H1 (cell line): ENCODE measurements at regions not wholly inside any gene's neighbourhood (a gene's known extent, or its start where the extent isn't known, plus 50 kb on each side); places are given as distances from the start of the nearest gene placed in this dataset.

ENCODE experiments used
- CTCF ChIA-PET: fragments of 300-600 bp; sonication (Branson Sonifier 250); formaldehyde crosslinking; loops from one replicate; lab custom pipeline; 2021; ENCODE audit not compliant: partially characterized antibody; lab: Charles Lee
- POLR2A ChIA-PET: fragments of 300-600 bp; sonication (Branson Sonifier 250); formaldehyde crosslinking; loops from one replicate; lab custom pipeline; 2021; ENCODE audit warnings: inconsistent platforms; ENCODE audit not compliant: partially characterized antibody; lab: Charles Lee
- DNase-seq, 2 experiments: peaks; one replicate each; pipeline versions ENCODE4 v3.0.0 to v3.0.0-alpha.2; 2010 to 2022; ENCODE audit warnings: low spot score in 2 of 2, low read depth in 1 of 2, mixed read lengths in 1 of 2
- FAIRE-seq: peaks from 2 replicates; lab custom pipeline; 2011; peaks lifted over from hg19 to GRCh38; lab: Jason Lieb, UNC
- H2AFZ ChIP-seq: 2 replicates; pipeline ENCODE4 v1.8.1; 2012; ENCODE audit warnings: low read length, inconsistent platforms
- H2AK5ac ChIP-seq: 2 replicates; pipeline ENCODE4 v1.6.1; 2013; ENCODE audit warnings: low read depth, low read length
- H2BK120ac ChIP-seq: replicated peaks from 2 replicates; pipeline ENCODE3; 2013; ENCODE audit warnings: low read depth, low read length, inconsistent platforms
- H2BK12ac ChIP-seq: 2 replicates; pipeline ENCODE4 v1.6.1; 2013; ENCODE audit warnings: low read depth, low read length
- H2BK15ac ChIP-seq: 2 replicates; pipeline ENCODE4 v1.6.1; 2013; ENCODE audit warnings: low read length
- H2BK20ac ChIP-seq: 2 replicates; pipeline ENCODE4 v1.6.1; 2013; ENCODE audit warnings: low read length
- H2BK5ac ChIP-seq: 2 replicates; pipeline ENCODE4 v1.6.1; 2013; ENCODE audit warnings: low read depth, low read length
- H3K14ac ChIP-seq: 2 replicates; pipeline ENCODE4 v1.6.1; 2013; ENCODE audit warnings: inconsistent platforms; ENCODE audit not compliant: insufficient read length
- H3K18ac ChIP-seq: 2 replicates; pipeline ENCODE4 v1.6.1; 2013; ENCODE audit warnings: low read length; ENCODE audit errors: extremely low read depth
- H3K23ac ChIP-seq: 2 replicates; pipeline ENCODE4 v1.6.1; 2013; ENCODE audit warnings: inconsistent platforms; ENCODE audit not compliant: insufficient read length
- H3K23me2 ChIP-seq: 2 replicates; pipeline ENCODE4 v1.6.1; 2013; ENCODE audit warnings: low read depth, low read length
- H3K27ac ChIP-seq: 2 replicates; pipeline ENCODE4 v1.6.1; 2011; ENCODE audit warnings: low read depth, low read length, inconsistent platforms
- H3K27me3 ChIP-seq, 4 experiments: replicated peaks in 1 of 4; 1 replicate in 1 of 4; 2 replicates in 3 of 4; pipeline versions ENCODE4 v1.6.1 to v1.8.1; 2011 to 2013; ENCODE audit warnings: low read length in 3 of 4, mild to moderate bottlenecking in 3 of 4, inconsistent platforms in 2 of 4, mixed read lengths in 2 of 4, moderate library complexity in 1 of 4; ENCODE audit not compliant: control insufficient read depth in 3 of 4, insufficient read depth in 3 of 4; ENCODE audit errors: extremely low read depth in 1 of 4
- H3K36me3 ChIP-seq, 4 experiments: 2 replicates each; pipeline versions ENCODE4 v1.6.1 to v1.8.1; 2011 to 2013; ENCODE audit warnings: mild to moderate bottlenecking in 4 of 4, low read length in 3 of 4, moderate library complexity in 2 of 4, control low read depth in 1 of 4, inconsistent platforms in 1 of 4; ENCODE audit not compliant: insufficient read depth in 4 of 4, control insufficient read depth in 2 of 4
- H3K4ac ChIP-seq: replicated peaks from 2 replicates; pipeline ENCODE3; 2013; ENCODE audit warnings: low read length, low read depth, mixed read lengths, inconsistent platforms; ENCODE audit not compliant: insufficient read length
- H3K4me1 ChIP-seq, 4 experiments: replicated peaks in 1 of 4; 1 replicate in 1 of 4; 2 replicates in 3 of 4; pipeline versions ENCODE4 v1.6.1 to v1.8.1; 2011 to 2013; ENCODE audit warnings: low read length in 3 of 4, inconsistent platforms in 2 of 4, mixed read lengths in 1 of 4; ENCODE audit not compliant: insufficient read depth in 4 of 4, control insufficient read depth in 3 of 4
- H3K4me2 ChIP-seq, 2 experiments: 2 replicates each; pipeline versions ENCODE4 v1.6.1 to v1.8.1; 2011 to 2013; ENCODE audit warnings: low read depth in 2 of 2, low read length in 2 of 2, control low read depth in 1 of 2, inconsistent platforms in 1 of 2, mild to moderate bottlenecking in 1 of 2; ENCODE audit not compliant: insufficient read depth in 1 of 2
- H3K4me3 ChIP-seq, 4 experiments: fragments of 200-600, 300-600 bp in 1 of 4; sonication (generic), shearing (Covaris generic), sonication (Bioruptor Twin) in 1 of 4; 2 replicates each; pipeline versions ENCODE4 v1.5.1 to v1.8.1; 2011 to 2016; ENCODE audit warnings: low read length in 4 of 4, low read depth in 3 of 4, control low read depth in 2 of 4, inconsistent platforms in 2 of 4, mild to moderate bottlenecking in 2 of 4, mixed read lengths in 1 of 4, moderate library complexity in 1 of 4; ENCODE audit not compliant: insufficient read depth in 2 of 4; ENCODE audit errors: extremely low read depth in 1 of 4
- H3K56ac ChIP-seq: replicated peaks from 2 replicates; pipeline ENCODE3; 2013; ENCODE audit warnings: low read depth, mild to moderate bottlenecking, mixed read lengths, low read length, inconsistent platforms; ENCODE audit not compliant: insufficient read length
- H3K79me1 ChIP-seq: 2 replicates; pipeline ENCODE4 v1.6.1; 2013; ENCODE audit warnings: low read depth, low read length, control low read depth
- H3K79me2 ChIP-seq, 2 experiments: 2 replicates each; pipeline versions ENCODE4 v1.6.1 to v1.8.1; 2012 to 2013; ENCODE audit warnings: low read length in 2 of 2, mild to moderate bottlenecking in 2 of 2, inconsistent platforms in 1 of 2; ENCODE audit not compliant: insufficient read depth in 2 of 2, control insufficient read depth in 1 of 2
- H3K9ac ChIP-seq, 4 experiments: replicated peaks in 1 of 4; 1 replicate in 1 of 4; 2 replicates in 3 of 4; pipeline versions ENCODE4 v1.6.1 to v1.8.1; 2011 to 2013; ENCODE audit warnings: low read depth in 3 of 4, low read length in 3 of 4, control low read depth in 2 of 4, mild to moderate bottlenecking in 2 of 4, moderate library complexity in 2 of 4, inconsistent platforms in 1 of 4; ENCODE audit errors: extremely low read depth in 1 of 4
- H3K9me3 ChIP-seq, 2 experiments: 2 replicates each; pipeline versions ENCODE4 v1.6.1 to v1.8.1; 2012 to 2013; ENCODE audit warnings: mild to moderate bottlenecking in 2 of 2, moderate library complexity in 2 of 2, control low read depth in 1 of 2, inconsistent platforms in 1 of 2, low read depth in 1 of 2, low read length in 1 of 2, mixed read lengths in 1 of 2; ENCODE audit not compliant: insufficient read depth in 2 of 2
- H4K20me1 ChIP-seq, 2 experiments: replicated peaks in 1 of 2; 2 replicates each; pipeline versions ENCODE3 to v1.8.1; 2011 to 2013; ENCODE audit warnings: inconsistent platforms in 2 of 2, low read length in 2 of 2, mild to moderate bottlenecking in 1 of 2; ENCODE audit not compliant: insufficient read depth in 2 of 2, control insufficient read depth in 1 of 2
- H4K5ac ChIP-seq: 2 replicates; pipeline ENCODE4 v1.6.1; 2013; ENCODE audit warnings: low read length, low read depth, mixed read lengths, inconsistent platforms; ENCODE audit not compliant: insufficient read length
- H4K8ac ChIP-seq: 2 replicates; pipeline ENCODE4 v1.8.0; 2013; ENCODE audit warnings: mild to moderate bottlenecking, moderate library complexity, low read length, inconsistent platforms; ENCODE audit not compliant: insufficient read depth; ENCODE audit errors: extremely low read depth
- H4K91ac ChIP-seq: replicated peaks from 2 replicates; pipeline ENCODE3; 2013; ENCODE audit warnings: low read length, mixed read lengths, inconsistent platforms; ENCODE audit not compliant: insufficient read length
- ASH2L ChIP-seq: fragments of 200-600, 300-600 bp; sonication (generic); IDR thresholded peaks from one replicate; pipeline ENCODE4 v1.7.1; 2017; ENCODE audit warnings: low read length
- BRCA1 ChIP-seq: IDR thresholded peaks from 2 replicates; pipeline ENCODE4 v1.6.1; 2012; ENCODE audit warnings: low read depth, low read length, improper control_type of control experiment
- NRF1 ChIP-seq: IDR thresholded peaks from 2 replicates; pipeline ENCODE4 v1.6.1; 2011; ENCODE audit warnings: mild to moderate bottlenecking, low read depth, low read length, improper control_type of control experiment
- SP2 ChIP-seq: IDR thresholded peaks from 2 replicates; pipeline ENCODE4 v1.6.1; 2012; ENCODE audit warnings: mild to moderate bottlenecking, low read length, inconsistent platforms
- TAF1 ChIP-seq: IDR thresholded peaks from 2 replicates; pipeline ENCODE4 v1.6.1; 2011; ENCODE audit warnings: mild to moderate bottlenecking, low read depth, low read length
- WGBS, 2 experiments: shearing (Covaris generic) in 1 of 2; methylation state at CpG; one replicate each; pipeline versions ENCODE4 v1.1.6 to v1.1.7; 2013 to 2015; ENCODE audit warnings: low lambda C conversion rate in 2 of 2, mixed read lengths in 2 of 2, inconsistent platforms in 1 of 2, low coverage in 1 of 2, missing lambda C conversion rate in 1 of 2; ENCODE audit not compliant: insufficient replicate concordance in 2 of 2, insufficient coverage in 1 of 2, insufficient read length in 1 of 2; ENCODE audit errors: extremely low coverage in 1 of 2, missing lambda C conversion rate in 1 of 2; 5-methylcytosine and 5-hydroxymethylcytosine counted together

- no peak overlapping the region for H3K4ac ChIP-seq
- no peak overlapping the region for H2BK15ac ChIP-seq
- peaks cover 0 to 6% of the 10 kb centered on the region in 2 experiments; a peak in 1 of 4 replicates for H3K9me3 ChIP-seq
- H2BK5ac ChIP-seq: no peak overlapping the region
- no peaks in the 10 kb centered on the region for H3K36me3 ChIP-seq
- TF ChIP-seq ASH2L: no peak
- TF ChIP-seq BRCA1: no peak
- no peak for TF ChIP-seq SP2
- no peak for TF ChIP-seq TAF1
- no peak for TF ChIP-seq NRF1
- H3K14ac ChIP-seq: no peak overlapping the region
- DNase-seq (no peak), FAIRE-seq (no peak)
- H4K91ac ChIP-seq: no peak overlapping the region
- H3K23ac ChIP-seq: no peak overlapping the region
- no peak overlapping the region for H2AFZ ChIP-seq
- no peak overlapping the region for H2BK12ac ChIP-seq
- POLR2A ChIA-PET: interaction anchor here (0.8 kb wide), 1 partner anchor 9 kb away, joined by 3 read pairs; no protein-coding TSS in a partner anchor
- H3K18ac ChIP-seq: no peak overlapping the region
- no peaks in the 10 kb centered on the region for H3K23me2 ChIP-seq
- no peak overlapping the region for H2BK120ac ChIP-seq
- no peaks in the 10 kb centered on the region; a peak in 1 of 7 replicates for H3K27me3 ChIP-seq
- no peak overlapping the region for H3K4me2 ChIP-seq
- 97% methylated on average over 2 of the region's 2 CpGs; no CpG with 5 or more reads in 1 of the 2 experiments for WGBS, 2 experiments
- H4K5ac ChIP-seq: no peak overlapping the region
- no peak overlapping the region for H3K27ac ChIP-seq
- H4K8ac ChIP-seq: no peak overlapping the region
- no peak overlapping the region for H3K4me3 ChIP-seq
- H2AK5ac ChIP-seq: no peak overlapping the region
- H3K4me1 ChIP-seq: peaks cover 0 to under 1% (median 0%) of the 10 kb centered on the region in 4 experiments; a peak in 1 of 7 replicates
- H3K56ac ChIP-seq: no peak overlapping the region
- H3K9ac ChIP-seq: no peak overlapping the region
- CTCF ChIA-PET: interaction anchor here (0.9 to 1.3 kb wide), 3 partner anchors 27 to 482 kb away, joined by 3 read pairs; no protein-coding TSS in a partner anchor
- H3K79me2 ChIP-seq: no peaks in the 10 kb centered on the region
- H3K79me1 ChIP-seq: no peaks in the 10 kb centered on the region
- no peaks in the 10 kb centered on the region for H4K20me1 ChIP-seq
- no peak overlapping the region for H2BK20ac ChIP-seq
Measured at GRCh38 chr12:89047856-89048418, 304.4 kb downstream of the DUSP6 start.
